Natural killer cell treated with Interleukin-12 subunit alpha and Interleukin-12 subunit beta and Interleukin-15 and Interleukin-18, amount 100 ng/mL, for 72 hours (primary cell): ENCODE measurements at regions not wholly inside any gene's neighbourhood (a gene's known extent, or its start where the extent isn't known, plus 50 kb on each side); places are given as distances from the start of the nearest gene placed in this dataset.

Experiments used
- ATAC-seq, 2 donors: fragments of 150-1000 bp; cut with Tn5 transposase in 1 of 2; sonication (Bioruptor Pico), chemical (Tn5 transposase) in 1 of 2; 2 replicates each; pipeline ENCODE4 v1.10.0; 2021
- DNase-seq: peaks from one replicate; pipeline ENCODE4 v3.0.0; 2022; ENCODE audit warnings: low spot score
- H3K27ac Mint-ChIP-seq, 2 donors: 1 replicate in 1 of 2; 2 replicates in 1 of 2; pipeline ENCODE4 v1.8.0; 2022; ENCODE audit warnings: mixed read lengths in 2 of 2, mild to moderate bottlenecking in 1 of 2, moderate library complexity in 1 of 2
- H3K27me3 Mint-ChIP-seq, 2 donors: 1 replicate in 1 of 2; 2 replicates in 1 of 2; pipeline ENCODE4 v1.8.0; 2022; ENCODE audit warnings: mixed read lengths in 2 of 2
- H3K36me3 Mint-ChIP-seq: one replicate; pipeline ENCODE4 v1.8.0; 2022; ENCODE audit warnings: mixed read lengths
- H3K4me1 Mint-ChIP-seq, 2 donors: 1 replicate in 1 of 2; 2 replicates in 1 of 2; pipeline ENCODE4 v1.8.0; 2022; ENCODE audit warnings: low read depth in 2 of 2, mixed read lengths in 2 of 2, mild to moderate bottlenecking in 1 of 2
- H3K4me3 Mint-ChIP-seq: one replicate; pipeline ENCODE4 v1.8.0; 2022; ENCODE audit warnings: mixed read lengths
- H3K9me3 Mint-ChIP-seq: 2 replicates; pipeline ENCODE4 v1.8.0; 2022; ENCODE audit warnings: mixed read lengths

DNA sequence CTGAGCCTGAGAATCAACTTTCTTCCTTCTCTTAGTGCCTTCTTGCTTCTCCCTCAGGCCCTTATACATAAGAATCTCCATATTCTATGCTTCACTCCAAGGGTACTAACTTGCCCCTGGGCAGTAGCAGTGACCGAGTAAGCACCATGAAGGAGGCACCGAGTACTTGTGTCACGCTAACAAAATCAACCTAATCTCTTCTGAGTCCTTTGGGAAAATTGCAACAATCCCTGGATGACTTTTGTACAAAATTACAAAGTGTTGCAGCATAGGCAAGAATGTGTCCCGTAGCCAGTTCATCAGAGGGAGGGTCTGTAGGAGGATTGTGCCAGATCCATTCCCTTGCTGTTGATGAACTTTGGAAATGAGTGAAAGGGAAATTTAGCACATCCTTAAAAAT is 80.4 kb upstream of the EEPD1 start:
- Mint-ChIP-seq H3K36me3 (no peaks in the 10 kb centered on the region), H3K9me3 (no peaks in the 10 kb centered on the region), H3K27me3 (peaks cover 20 to 35% of the 10 kb centered on the region in 2 donors), H3K4me3 (no peak overlapping the region), H3K27ac (no peak overlapping the region), H3K4me1 (no peaks in the 10 kb centered on the region)
- DNase-seq = no peak
- no peak for ATAC-seq

DNA sequence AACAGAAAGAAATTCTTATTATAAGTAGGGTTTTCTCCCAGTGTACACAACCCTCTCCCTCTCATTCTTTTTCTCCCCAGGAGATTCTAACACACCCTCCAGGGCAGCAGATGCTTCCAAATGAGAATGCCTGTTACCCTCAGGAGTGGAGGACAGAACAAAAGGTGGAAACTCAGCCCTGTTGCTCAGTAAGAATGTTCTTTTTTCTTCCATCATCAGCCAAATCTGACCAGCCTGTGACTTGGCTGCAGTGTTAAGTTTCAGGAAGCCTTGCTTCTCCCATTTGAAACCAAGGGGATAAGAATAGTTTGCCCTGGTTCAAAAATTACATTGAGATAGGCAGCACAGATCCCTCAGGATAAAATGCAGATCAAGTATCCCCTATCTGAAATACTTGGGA is 77.5 kb upstream of the EEPD1 start:
- Mint-ChIP-seq H3K9me3 (no peaks in the 10 kb centered on the region), H3K4me3 (no peak overlapping the region), H3K27me3 (peaks cover 13 to 26% of the 10 kb centered on the region in 2 donors), H3K4me1 (no peaks in the 10 kb centered on the region), H3K27ac (no peak overlapping the region), H3K36me3 (no peaks in the 10 kb centered on the region)
- no peak for ATAC-seq
- DNase-seq = no peak

DNA sequence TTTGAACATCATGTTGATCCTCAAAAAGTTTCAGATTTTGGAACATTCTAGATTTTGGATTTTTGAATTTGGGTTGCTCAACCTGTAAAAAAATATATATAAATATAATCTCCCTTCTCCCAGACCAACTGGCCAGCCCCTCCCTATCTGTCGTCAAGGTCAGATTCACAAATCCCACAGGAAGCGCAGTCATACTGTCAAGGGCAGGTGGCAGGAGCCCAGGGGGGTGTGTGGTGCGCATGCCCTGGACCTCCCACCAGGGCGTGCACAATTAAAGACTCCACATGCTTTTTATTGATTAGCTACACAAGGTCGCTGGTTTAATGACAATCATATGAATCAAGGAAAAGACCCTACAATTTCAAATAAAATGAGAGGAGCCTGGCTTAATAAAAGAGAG is 77.0 kb upstream of the EEPD1 start:
- no peaks in the 10 kb centered on the region for H3K36me3 Mint-ChIP-seq
- no peaks in the 10 kb centered on the region for H3K4me1 Mint-ChIP-seq
- H3K27me3 Mint-ChIP-seq = peaks cover 13 to 26% of the 10 kb centered on the region in 2 donors
- DNase-seq (no peak), ATAC-seq (no peak)
- H3K27ac Mint-ChIP-seq = no peak overlapping the region
- H3K9me3 Mint-ChIP-seq = no peaks in the 10 kb centered on the region
- no peak overlapping the region for H3K4me3 Mint-ChIP-seq

DNA sequence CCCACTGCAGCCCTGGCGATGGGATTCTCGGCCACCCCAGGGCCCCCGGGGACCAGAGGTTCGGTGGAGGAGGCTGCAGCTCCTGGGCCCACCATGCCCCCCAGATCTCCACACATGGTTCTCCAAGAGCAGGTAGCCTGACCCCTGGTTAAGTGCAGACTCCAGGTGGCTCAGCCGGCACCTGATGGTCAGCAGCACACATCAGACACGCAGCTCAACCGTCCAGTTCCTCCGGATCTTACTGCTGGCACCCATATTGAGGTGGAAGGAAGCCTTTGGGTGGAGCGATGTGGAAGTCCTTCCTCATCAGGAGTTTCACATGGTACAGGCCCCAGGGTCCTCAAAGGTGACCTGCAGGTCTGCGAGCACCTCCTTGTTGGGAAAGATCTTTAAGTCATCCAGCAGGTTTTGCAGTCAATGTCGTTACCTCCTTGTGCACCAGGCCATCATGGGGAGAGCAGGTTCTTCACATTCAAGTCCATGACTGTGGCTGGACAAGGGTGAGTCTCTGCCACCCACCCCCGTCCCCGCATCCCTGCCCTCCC is 74.2 kb upstream of the EEPD1 start:
- no peak for ATAC-seq
- Mint-ChIP-seq H3K4me1 (no peaks in the 10 kb centered on the region), H3K27ac (no peak overlapping the region), H3K4me3 (no peak overlapping the region), H3K9me3 (no peaks in the 10 kb centered on the region), H3K36me3 (no peaks in the 10 kb centered on the region), H3K27me3 (peaks cover 11 to 18% of the 10 kb centered on the region in 2 donors)
- no peak for DNase-seq

DNA sequence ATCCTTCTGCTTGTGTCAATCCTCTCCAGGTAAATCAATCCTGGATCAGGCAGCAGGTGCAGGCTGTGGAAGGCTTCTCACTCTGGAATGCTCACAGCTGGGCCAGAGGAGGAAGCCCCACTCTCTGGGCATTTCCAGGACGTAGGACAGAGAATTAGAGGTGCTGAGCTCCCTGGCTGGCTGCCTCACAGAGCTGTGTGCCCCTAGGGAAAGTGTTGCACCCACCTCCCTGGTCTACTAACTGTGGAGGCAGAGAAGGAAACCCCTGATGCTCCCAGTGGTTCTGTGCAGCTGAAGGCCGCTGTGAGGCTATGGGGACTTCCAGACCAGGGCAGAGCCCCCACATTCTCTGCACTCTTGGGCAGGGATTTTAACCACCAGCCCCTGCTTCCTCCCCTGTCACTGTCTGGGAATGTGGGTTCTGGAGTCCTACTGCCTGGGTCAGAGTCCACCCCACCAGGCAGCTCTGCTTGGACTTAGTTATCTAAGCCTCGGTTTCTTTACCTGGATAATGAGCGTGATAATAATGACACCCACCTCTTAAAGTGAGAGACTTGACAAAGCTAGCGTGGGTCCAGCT is 73.5 kb upstream of the EEPD1 start:
- no peaks in the 10 kb centered on the region for H3K36me3 Mint-ChIP-seq
- no peaks in the 10 kb centered on the region for H3K9me3 Mint-ChIP-seq
- no peak overlapping the region for H3K4me3 Mint-ChIP-seq
- H3K27me3 Mint-ChIP-seq = peaks cover 8 to 13% of the 10 kb centered on the region in 2 donors
- ATAC-seq = peak in 1 of 2 donors; percentile 33
- no peaks in the 10 kb centered on the region for H3K4me1 Mint-ChIP-seq
- DNase-seq = no peak
- no peak overlapping the region for H3K27ac Mint-ChIP-seq

DNA sequence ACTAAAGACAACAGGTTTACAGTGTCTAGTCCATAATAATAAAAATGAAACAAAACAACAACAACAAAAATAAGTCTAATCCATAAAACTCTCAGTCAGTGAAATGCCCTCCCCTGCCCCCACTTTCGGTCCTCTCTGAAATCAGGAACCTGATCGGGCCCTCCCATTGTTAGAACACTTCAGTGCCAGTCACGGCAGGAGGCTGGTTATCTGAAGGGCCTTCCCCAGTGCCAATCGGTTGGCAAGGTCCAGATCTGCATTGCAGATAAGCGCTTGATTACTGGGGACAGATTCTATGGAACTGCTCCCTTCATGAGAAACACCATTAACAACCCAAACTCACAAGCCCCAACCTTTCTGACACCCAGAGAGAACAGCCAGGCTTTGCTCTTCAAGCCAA is 72.2 kb upstream of the EEPD1 start:
- no peaks in the 10 kb centered on the region for H3K4me1 Mint-ChIP-seq
- DNase-seq (no peak), ATAC-seq (no peak)
- no peaks in the 10 kb centered on the region for H3K9me3 Mint-ChIP-seq
- H3K36me3 Mint-ChIP-seq = no peaks in the 10 kb centered on the region
- H3K27me3 Mint-ChIP-seq = peaks cover 3 to 7% of the 10 kb centered on the region in 2 donors
- no peak overlapping the region for H3K4me3 Mint-ChIP-seq
- H3K27ac Mint-ChIP-seq = no peak overlapping the region

DNA sequence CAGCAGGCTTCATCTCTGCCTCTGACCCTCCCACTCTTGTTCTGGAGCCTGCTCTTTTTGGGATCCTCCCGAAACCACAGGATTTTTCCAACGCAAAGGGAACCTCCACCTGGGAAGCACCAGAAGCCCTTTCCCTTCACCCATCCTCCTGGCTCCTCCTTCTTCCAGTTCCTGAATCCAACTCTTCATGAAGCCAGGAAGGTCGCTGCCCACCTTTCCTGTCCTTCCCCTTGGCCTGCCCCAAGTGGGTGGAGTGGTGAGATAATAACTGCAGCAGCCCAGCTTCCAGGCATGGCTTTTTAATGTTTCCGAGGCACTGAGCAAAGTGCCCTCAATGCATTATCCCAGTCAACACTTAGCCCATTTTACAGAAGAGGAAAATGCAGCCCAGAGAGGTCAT is 70.8 kb upstream of the EEPD1 start:
- ATAC-seq (no peak), DNase-seq (no peak)
- Mint-ChIP-seq H3K27me3 (peaks cover 7% of the 10 kb centered on the region in 2 donors), H3K36me3 (no peaks in the 10 kb centered on the region), H3K27ac (no peak overlapping the region), H3K9me3 (no peaks in the 10 kb centered on the region), H3K4me3 (no peak overlapping the region), H3K4me1 (no peaks in the 10 kb centered on the region)

DNA sequence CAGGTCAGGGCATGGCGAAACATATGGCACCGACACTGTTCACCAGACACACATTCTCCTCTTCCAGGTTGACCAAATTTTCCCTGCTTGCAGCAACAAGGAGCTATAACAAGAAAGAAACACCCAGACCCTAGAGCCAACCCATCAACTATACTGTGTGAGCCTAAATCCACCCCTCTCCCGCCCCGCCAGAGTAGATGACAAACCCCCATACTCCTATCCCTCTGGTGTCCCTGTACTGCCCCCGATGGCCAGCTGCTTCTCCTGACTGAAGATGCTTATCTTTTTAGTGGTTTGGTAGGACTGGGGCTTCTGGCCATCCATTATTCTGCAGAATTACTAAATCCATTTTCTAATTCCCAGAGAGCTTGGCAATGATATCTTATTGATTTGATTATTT is 70.1 kb upstream of the EEPD1 start:
- ATAC-seq (no peak), DNase-seq (no peak)
- H3K27ac Mint-ChIP-seq = no peak overlapping the region
- H3K36me3 Mint-ChIP-seq = no peaks in the 10 kb centered on the region
- no peaks in the 10 kb centered on the region for H3K4me1 Mint-ChIP-seq
- no peak overlapping the region for H3K4me3 Mint-ChIP-seq
- no peaks in the 10 kb centered on the region for H3K9me3 Mint-ChIP-seq
- H3K27me3 Mint-ChIP-seq = peaks cover 7% of the 10 kb centered on the region in 2 donors

DNA sequence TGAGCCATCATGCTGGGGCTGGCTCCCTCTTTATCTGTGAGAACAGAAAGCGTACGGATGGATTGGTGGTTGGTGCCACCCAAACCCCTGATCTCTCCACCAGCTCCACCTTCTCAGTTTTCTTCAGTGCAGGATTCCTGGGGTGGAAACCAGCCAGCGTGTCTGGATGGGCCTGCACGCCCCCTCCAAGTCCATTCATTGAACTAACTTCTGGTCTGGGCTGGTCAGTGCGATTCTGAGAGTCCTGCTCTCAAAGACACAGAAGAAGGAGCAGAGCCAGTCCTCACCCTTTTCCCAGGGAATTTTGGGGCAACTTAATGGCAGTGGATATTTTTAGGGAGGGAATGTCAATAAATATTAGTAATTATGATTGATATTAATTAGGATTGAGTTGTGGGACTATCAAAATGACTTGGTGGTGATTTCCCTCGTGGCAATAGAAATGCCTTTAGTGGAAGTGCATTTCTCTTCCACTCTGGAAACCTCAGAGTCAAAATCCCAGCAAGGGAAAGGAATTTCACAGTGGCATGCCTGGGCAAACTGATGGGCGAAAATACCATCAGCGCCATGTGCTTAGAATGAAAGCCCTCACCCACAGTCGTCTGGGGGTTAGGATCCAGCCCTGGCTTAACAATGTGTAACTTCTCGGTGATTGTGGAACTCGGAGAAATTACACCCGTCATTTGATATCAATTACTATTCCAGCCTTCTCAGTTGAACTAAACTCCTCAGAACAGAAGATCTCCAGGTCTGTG is 69.3 kb upstream of the EEPD1 start:
- Mint-ChIP-seq H3K36me3 (no peaks in the 10 kb centered on the region), H3K9me3 (no peaks in the 10 kb centered on the region), H3K4me3 (no peak overlapping the region), H3K27me3 (peaks cover 7 to 9% of the 10 kb centered on the region in 2 donors), H3K4me1 (no peaks in the 10 kb centered on the region), H3K27ac (no peak overlapping the region)
- ATAC-seq (no peak), DNase-seq (no peak)

DNA sequence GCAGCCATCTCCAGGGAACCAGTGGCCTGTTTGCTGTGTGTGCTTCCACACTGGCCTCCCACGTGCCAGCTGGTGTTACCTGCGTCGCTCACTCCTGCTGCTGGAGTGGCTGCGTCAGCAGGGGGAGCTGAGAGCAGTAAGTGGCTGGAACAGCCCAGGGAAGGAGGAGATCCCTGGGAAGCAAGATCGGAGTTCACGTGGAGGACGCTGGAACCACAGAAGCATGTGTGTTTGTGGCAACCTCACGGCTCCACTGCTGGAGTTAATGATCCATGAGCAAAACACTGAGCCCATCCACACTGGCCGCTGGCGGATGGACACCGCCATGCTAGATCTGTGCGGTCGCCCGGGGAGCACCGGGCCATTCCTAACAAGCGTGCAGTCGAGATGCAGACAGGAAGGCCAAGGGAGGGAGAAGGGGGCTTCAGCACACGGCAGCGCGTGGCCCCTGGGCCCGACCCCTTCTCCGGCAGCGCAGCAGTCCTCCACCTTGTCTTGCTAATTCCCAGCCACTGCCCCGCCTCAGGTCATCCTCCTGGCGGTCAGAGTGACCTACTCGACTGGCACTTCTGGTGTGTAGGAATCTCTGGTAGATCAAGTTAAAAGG is 68.5 kb upstream of the EEPD1 start:
- H3K27me3 Mint-ChIP-seq = peaks cover 7 to 9% of the 10 kb centered on the region in 2 donors
- no peaks in the 10 kb centered on the region for H3K4me1 Mint-ChIP-seq
- H3K36me3 Mint-ChIP-seq = no peaks in the 10 kb centered on the region
- ATAC-seq = no peak
- no peaks in the 10 kb centered on the region for H3K9me3 Mint-ChIP-seq
- H3K4me3 Mint-ChIP-seq = no peak overlapping the region
- DNase-seq = no peak
- no peak overlapping the region for H3K27ac Mint-ChIP-seq

DNA sequence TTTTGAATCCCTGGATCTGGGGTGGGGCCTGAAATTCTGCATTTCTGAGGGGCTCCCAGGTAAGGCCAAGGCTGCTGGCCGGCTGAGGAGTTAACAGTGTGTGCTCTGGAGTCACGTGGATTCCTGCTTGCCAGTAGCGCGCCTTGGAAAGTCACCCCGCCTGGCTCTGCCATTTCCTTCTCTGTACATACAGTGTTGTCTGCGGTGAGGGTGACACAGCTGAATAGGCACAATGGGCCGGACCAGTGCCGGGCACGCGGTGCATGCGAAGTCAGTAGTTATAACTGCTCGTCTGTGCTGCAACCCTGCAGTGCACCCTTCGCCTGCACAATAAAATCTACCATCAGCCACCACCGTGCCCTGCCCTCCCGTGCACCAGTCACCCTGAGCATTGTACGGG is 68.0 kb upstream of the EEPD1 start:
- Mint-ChIP-seq H3K36me3 (no peaks in the 10 kb centered on the region), H3K9me3 (no peaks in the 10 kb centered on the region), H3K27ac (no peak overlapping the region), H3K27me3 (peaks cover 7 to 9% of the 10 kb centered on the region in 2 donors), H3K4me3 (no peak overlapping the region), H3K4me1 (no peaks in the 10 kb centered on the region)
- no peak for DNase-seq
- no peak for ATAC-seq

DNA sequence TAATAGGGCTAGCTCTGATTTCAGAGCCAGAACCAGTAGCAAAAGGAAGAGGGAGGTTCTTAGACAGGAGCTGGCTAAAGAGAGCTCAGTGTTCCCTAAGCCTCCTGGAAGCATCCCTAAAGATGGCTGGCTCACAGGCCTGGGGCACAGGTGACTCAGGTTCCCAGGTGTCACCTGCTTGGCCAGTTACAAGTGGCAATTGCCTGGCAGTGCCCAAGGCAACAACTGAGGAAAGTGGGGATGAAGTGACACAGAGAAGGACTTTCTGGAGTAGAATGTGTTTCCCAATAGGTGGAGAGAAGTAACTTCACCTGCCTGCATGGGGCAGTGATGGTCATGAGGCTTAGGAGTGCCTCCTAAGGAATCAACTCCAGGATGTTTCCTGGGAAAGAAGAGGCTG is 66.5 kb upstream of the EEPD1 start:
- Mint-ChIP-seq H3K4me1 (no peaks in the 10 kb centered on the region), H3K27me3 (peaks cover 7 to 9% of the 10 kb centered on the region in 2 donors), H3K9me3 (no peaks in the 10 kb centered on the region), H3K27ac (no peak overlapping the region), H3K4me3 (no peak overlapping the region), H3K36me3 (no peaks in the 10 kb centered on the region)
- no peak for ATAC-seq
- no peak for DNase-seq

DNA sequence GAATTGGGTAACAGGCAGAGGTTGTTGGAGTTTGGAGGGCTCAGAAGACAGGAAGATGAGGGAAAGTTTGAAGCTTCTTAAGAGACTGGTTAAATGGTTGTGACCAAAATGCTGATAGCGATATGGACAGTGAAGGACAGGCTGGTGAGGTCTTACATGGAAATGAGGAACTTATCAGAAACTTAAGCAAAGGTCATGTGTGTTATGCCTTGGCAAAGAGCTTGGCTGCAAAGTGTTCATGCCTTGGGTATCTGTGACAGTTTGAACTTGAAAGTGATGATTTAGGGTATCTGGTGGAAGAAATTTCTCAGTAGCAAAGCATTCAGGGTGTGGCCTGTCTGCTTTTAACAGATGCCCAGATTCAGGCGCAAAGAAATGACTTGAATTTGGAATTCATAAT is 64.5 kb upstream of the EEPD1 start:
- H3K27me3 Mint-ChIP-seq = peaks cover 0 to 6% of the 10 kb centered on the region in 2 donors
- H3K27ac Mint-ChIP-seq = no peak overlapping the region
- no peak for DNase-seq
- H3K9me3 Mint-ChIP-seq = no peaks in the 10 kb centered on the region
- no peak overlapping the region for H3K4me3 Mint-ChIP-seq
- no peak for ATAC-seq
- H3K36me3 Mint-ChIP-seq = no peaks in the 10 kb centered on the region
- no peaks in the 10 kb centered on the region for H3K4me1 Mint-ChIP-seq

DNA sequence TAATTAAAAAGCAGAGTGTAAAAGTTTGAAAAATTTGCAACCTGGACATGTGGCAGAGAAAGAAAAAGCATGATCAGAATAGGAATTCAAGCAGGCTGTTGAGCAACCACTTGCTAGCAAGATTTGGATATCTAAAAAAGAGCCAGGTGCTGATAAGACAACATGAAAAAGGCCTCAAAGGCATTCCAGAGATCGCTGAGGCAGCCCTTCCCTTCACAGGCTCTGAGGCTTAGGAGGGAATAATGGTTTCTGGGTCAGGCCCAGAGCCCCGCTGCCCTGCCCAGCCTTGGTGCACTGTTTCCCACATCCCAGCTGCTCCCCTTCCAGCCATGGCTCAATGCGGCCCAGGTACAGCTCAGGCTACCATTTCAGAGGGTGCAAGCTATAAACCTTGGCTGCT is 64.1 kb upstream of the EEPD1 start:
- Mint-ChIP-seq H3K4me3 (no peak overlapping the region), H3K4me1 (no peaks in the 10 kb centered on the region), H3K36me3 (no peaks in the 10 kb centered on the region), H3K27ac (no peak overlapping the region), H3K27me3 (peaks cover 0 to 6% of the 10 kb centered on the region in 2 donors), H3K9me3 (no peaks in the 10 kb centered on the region)
- no peak for DNase-seq
- ATAC-seq = no peak
